ENCODE measurements at regions not wholly inside any gene's neighbourhood (a gene's known extent, or its start where the extent isn't known, plus 50 kb on each side); places are given as distances from the start of the nearest gene placed in this dataset.

- no peak for TF ChIP-seq ZNF462 (CRISPR knock-in tag; IDR thresholded peaks at IDR 0.05)
- no peak for TF ChIP-seq ETS1 (IDR thresholded peaks at IDR 0.05)
Measured at GRCh38 chr17:63189930-63190329, 223.9 kb downstream of the TANC2 start (continued).

- Mint-ChIP-seq H3K4me3 (no peak overlapping the region), H3K36me3 (ENCODE audit: low read depth) (no peaks in the 10 kb centered on the region), H3K27ac (no peak overlapping the region), H3K27me3 (ENCODE audit: insufficient read depth, low read depth, poor library complexity) (peaks cover 2% of the 10 kb centered on the region), H3K9me3 (no peaks in the 10 kb centered on the region), H3K4me1 (no peaks in the 10 kb centered on the region)
- no peak overlapping the region for H3K4me3 ChIP-seq
- H3K27me3 ChIP-seq (ENCODE audit: insufficient read depth): no peaks in the 10 kb centered on the region
- no peak overlapping the region for H3K27ac ChIP-seq (ENCODE audit: low read depth)
- no peak for DNase-seq (ENCODE audit: low spot score)
- ATAC-seq: no peak
- no peaks in the 10 kb centered on the region for H3K9me2 ChIP-seq (ENCODE audit: insufficient read depth)
- H3F3A ChIP-seq (replicated peaks; ENCODE audit: low read depth): no peaks in the 10 kb centered on the region
- H3K36me3 ChIP-seq (ENCODE audit: insufficient read depth): no peaks in the 10 kb centered on the region
- no peaks in the 10 kb centered on the region for H3K79me2 ChIP-seq (replicated peaks; ENCODE audit: insufficient read depth)
- H4K20me1 ChIP-seq (replicated peaks; ENCODE audit: insufficient read depth): no peaks in the 10 kb centered on the region
- H3K4me2 ChIP-seq: no peak overlapping the region
- H3K4me1 ChIP-seq (ENCODE audit: insufficient read depth): no peaks in the 10 kb centered on the region
- no peak overlapping the region for H2AFZ ChIP-seq
- no peak for TF ChIP-seq ZNF114 (CRISPR knock-in tag; IDR thresholded peaks at IDR 0.05)
- no peak for TF ChIP-seq CTCF (conservative IDR thresholded peaks at IDR 0.05; ENCODE audit: low read depth in 2 of 2)
- TF ChIP-seq JUNB (IDR thresholded peaks at IDR 0.05; ENCODE audit: unreplicated experiment): no peak
- TF ChIP-seq ETS1 (IDR thresholded peaks at IDR 0.05): no peak
- no peak for TF ChIP-seq NANOG (IDR thresholded peaks at IDR 0.05; ENCODE audit: borderline replicate concordance)
- no peak for TF ChIP-seq EZH2phosphoT487 (IDR thresholded peaks at IDR 0.05; ENCODE audit: unreplicated experiment)
Measured at GRCh38 chr17:63190821-63191370, 224.9 kb downstream of the TANC2 start.
